PC-3 (cell line): ENCODE measurements at regions not wholly inside any gene's neighbourhood (a gene's known extent, or its start where the extent isn't known, plus 50 kb on each side); places are given as distances from the start of the nearest gene placed in this dataset.

Experiments
- ATAC-seq: fragments of 200-7000 bp; cut with Tn5 transposase; 2 replicates; pipeline ENCODE4 v1.9.1; 2020; ENCODE audit warnings: mild to moderate bottlenecking, moderate library complexity
- BruUV-seq: library from RNA; stranded (reverse); fragments of 400-500 nt; replicated peaks from 2 replicates; lab custom pipeline; 2021; lab: Mats Ljungman, UMichigan
- CTCF ChIA-PET: fragments of 300-600 bp; sonication (Branson Sonifier 250); formaldehyde crosslinking; loops from one replicate; lab custom pipeline; 2022; ENCODE audit warnings: antibody characterized with exemption; lab: Charles Lee
- POLR2A ChIA-PET: fragments of 300-600 bp; sonication (Branson Sonifier 250); formaldehyde crosslinking; loops from one replicate; lab custom pipeline; 2022; ENCODE audit warnings: antibody characterized with exemption; ENCODE audit not compliant: unreplicated experiment; lab: Charles Lee
- DNase-seq: peaks from one replicate; pipeline ENCODE4 v3.0.0-alpha.2; 2015
- H2AFZ ChIP-seq: fragments of 300-600 bp; sonication (generic); 2 replicates; pipeline ENCODE4 v1.6.0; 2016; ENCODE audit warnings: antibody characterized with exemption, low read length
- H3F3A ChIP-seq: fragments of 300-600 bp; sonication (generic); one replicate; pipeline ENCODE4 v1.6.0; 2017; ENCODE audit warnings: antibody characterized with exemption, low read length, control low read depth, mild to moderate bottlenecking; ENCODE audit not compliant: unreplicated experiment
- H3K27ac ChIP-seq: fragments of 300-600 bp; sonication (generic); 2 replicates; pipeline ENCODE4 v1.5.1; 2016; ENCODE audit warnings: mild to moderate bottlenecking, low read length
- H3K27me3 ChIP-seq: fragments of 300-600 bp; sonication (generic); 2 replicates; pipeline ENCODE4 v1.6.1; 2016; ENCODE audit warnings: low read length, mixed read lengths
- H3K36me3 ChIP-seq: fragments of 300-600 bp; sonication (generic); 2 replicates; pipeline ENCODE4 v1.6.1; 2016; ENCODE audit warnings: low read depth, mixed run types, low read length, mixed read lengths
- H3K4me1 ChIP-seq: fragments of 300-600 bp; sonication (generic); 2 replicates; pipeline ENCODE4 v1.5.1; 2016; ENCODE audit warnings: low read length; ENCODE audit not compliant: insufficient read depth
- H3K4me2 ChIP-seq: fragments of 300-600 bp; sonication (generic); 2 replicates; pipeline ENCODE4 v1.6.0; 2016; ENCODE audit warnings: low read length
- H3K4me3 ChIP-seq: fragments of 300-600 bp; sonication (generic); 2 replicates; pipeline ENCODE4 v1.5.1; 2016; ENCODE audit warnings: mild to moderate bottlenecking, low read length, mixed read lengths
- H3K79me2 ChIP-seq: fragments of 300-600 bp; sonication (generic); 2 replicates; pipeline ENCODE4 v1.6.1; 2017; ENCODE audit warnings: low read length, mixed read lengths
- H3K9ac ChIP-seq: fragments of 300-600 bp; sonication (generic); 2 replicates; pipeline ENCODE4 v1.6.0; 2016; ENCODE audit warnings: mild to moderate bottlenecking, low read length
- H3K9me2 ChIP-seq: fragments of 300-600 bp; sonication (generic); replicated peaks from 2 replicates; pipeline ENCODE4 v1.6.1; 2016; ENCODE audit warnings: mixed run types, low read length, mixed read lengths
- H3K9me3 ChIP-seq: fragments of 300-600 bp; sonication (generic); 2 replicates; pipeline ENCODE4 v1.6.1; 2016; ENCODE audit warnings: low read length, mixed read lengths
- H4K20me1 ChIP-seq: fragments of 300-600 bp; sonication (generic); 2 replicates; pipeline ENCODE4 v1.6.1; 2016; ENCODE audit warnings: low read length, mixed read lengths
- EZH2 ChIP-seq: fragments of 300-600 bp; sonication (generic); IDR thresholded peaks from one replicate; pipeline ENCODE4 v1.6.1; 2017; ENCODE audit warnings: antibody characterized with exemption, mild to moderate bottlenecking, low read length; ENCODE audit not compliant: unreplicated experiment
- EZH2phosphoT487 ChIP-seq: fragments of 300-600 bp; sonication (generic); IDR thresholded peaks from 2 replicates; pipeline ENCODE4 v1.6.1; 2018; ENCODE audit warnings: mild to moderate bottlenecking, antibody characterized with exemption, low read length, borderline replicate concordance
- intact Hi-C: fragments of 100-400 bp; cut with micrococcal nuclease; formaldehyde crosslinking; loops from 2 replicates; pipeline ENCODE4 v1.9.0; 2023
- TF ChIP-seq, protein P1 (sequence below): fragments of 300-600 bp; sonication (generic); conservative IDR thresholded peaks from 2 replicates; pipeline ENCODE4 v1.5.1; 2017; ENCODE audit warnings: antibody characterized with exemption, low read depth, mild to moderate bottlenecking, low read length

GRCh38 chr9:16115994-16116393 lies 563.2 kb downstream of the CCDC171 start:
- H3K4me3 ChIP-seq: no peak overlapping the region
- intact Hi-C loops: no loop called here
- no peak overlapping the region for H3K27ac ChIP-seq
- H3K79me2 ChIP-seq: no peaks in the 10 kb centered on the region
- no peaks in the 10 kb centered on the region for H3K9me2 ChIP-seq
- H2AFZ ChIP-seq: no peak overlapping the region
- DNase-seq (no peak), ATAC-seq (no peak)
- no peaks in the 10 kb centered on the region for H3K9me3 ChIP-seq
- POLR2A ChIA-PET: no interaction called here
- H3K27me3 ChIP-seq: no peaks in the 10 kb centered on the region
- TF ChIP-seq EZH2 (no peak), EZH2phosphoT487 (no peak)
- TF ChIP-seq, protein P1, sequence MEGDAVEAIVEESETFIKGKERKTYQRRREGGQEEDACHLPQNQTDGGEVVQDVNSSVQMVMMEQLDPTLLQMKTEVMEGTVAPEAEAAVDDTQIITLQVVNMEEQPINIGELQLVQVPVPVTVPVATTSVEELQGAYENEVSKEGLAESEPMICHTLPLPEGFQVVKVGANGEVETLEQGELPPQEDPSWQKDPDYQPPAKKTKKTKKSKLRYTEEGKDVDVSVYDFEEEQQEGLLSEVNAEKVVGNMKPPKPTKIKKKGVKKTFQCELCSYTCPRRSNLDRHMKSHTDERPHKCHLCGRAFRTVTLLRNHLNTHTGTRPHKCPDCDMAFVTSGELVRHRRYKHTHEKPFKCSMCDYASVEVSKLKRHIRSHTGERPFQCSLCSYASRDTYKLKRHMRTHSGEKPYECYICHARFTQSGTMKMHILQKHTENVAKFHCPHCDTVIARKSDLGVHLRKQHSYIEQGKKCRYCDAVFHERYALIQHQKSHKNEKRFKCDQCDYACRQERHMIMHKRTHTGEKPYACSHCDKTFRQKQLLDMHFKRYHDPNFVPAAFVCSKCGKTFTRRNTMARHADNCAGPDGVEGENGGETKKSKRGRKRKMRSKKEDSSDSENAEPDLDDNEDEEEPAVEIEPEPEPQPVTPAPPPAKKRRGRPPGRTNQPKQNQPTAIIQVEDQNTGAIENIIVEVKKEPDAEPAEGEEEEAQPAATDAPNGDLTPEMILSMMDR: no peak
- CTCF ChIA-PET: no interaction called here
- no peak overlapping the region for H3K4me2 ChIP-seq
- no peaks in the 10 kb centered on the region for H3K36me3 ChIP-seq
- BruUV-seq: no TSS peak
- H3K4me1 ChIP-seq: 0 out of 2 replicates have a peak, but pooled peaks cover 6% of the 10 kb centered on the region
- H3K9ac ChIP-seq: no peak overlapping the region
- H4K20me1 ChIP-seq: no peaks in the 10 kb centered on the region
- no peaks in the 10 kb centered on the region for H3F3A ChIP-seq

DNA sequence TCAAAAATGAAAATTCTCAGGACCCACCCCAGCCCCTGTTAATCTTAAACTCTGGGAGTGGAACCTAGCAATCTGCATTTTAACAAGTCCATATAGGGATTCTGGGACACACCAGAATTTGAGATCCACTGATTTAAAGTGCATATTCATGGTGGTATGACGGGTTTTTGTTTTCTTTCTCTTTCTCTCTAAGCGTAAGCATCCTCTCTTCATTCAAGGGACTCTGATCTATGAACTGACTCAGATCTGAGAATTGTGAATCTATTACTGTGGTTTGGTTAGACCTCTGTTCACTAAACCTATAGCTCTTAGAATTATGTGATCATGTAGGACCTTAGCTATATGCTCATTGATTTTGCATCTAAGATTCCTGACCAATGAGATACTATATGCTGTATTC lies 565.2 kb downstream of the CCDC171 start:
- Histone ChIP-seq H3K9me3 (no peaks in the 10 kb centered on the region), H3K9ac (no peak overlapping the region), H3K4me1 (peaks cover 6% of the 10 kb centered on the region; the same call in 1 of the 2 replicates), H3K79me2 (no peaks in the 10 kb centered on the region), H3K4me2 (no peak overlapping the region), H2AFZ (no peak overlapping the region), H3K36me3 (no peaks in the 10 kb centered on the region), H3F3A (no peaks in the 10 kb centered on the region), H3K27me3 (no peaks in the 10 kb centered on the region), H4K20me1 (no peaks in the 10 kb centered on the region), H3K4me3 (no peak overlapping the region), H3K9me2 (no peaks in the 10 kb centered on the region), H3K27ac (no peak overlapping the region)
- ChIA-PET POLR2A (no interaction called here), CTCF (no interaction called here)
- DNase-seq: no peak
- intact Hi-C loops: no loop called here
- no peak for ATAC-seq
- TF ChIP-seq, protein P1: no peak
- TF ChIP-seq EZH2phosphoT487 (no peak), EZH2 (no peak)
- BruUV-seq: no TSS peak

DNA sequence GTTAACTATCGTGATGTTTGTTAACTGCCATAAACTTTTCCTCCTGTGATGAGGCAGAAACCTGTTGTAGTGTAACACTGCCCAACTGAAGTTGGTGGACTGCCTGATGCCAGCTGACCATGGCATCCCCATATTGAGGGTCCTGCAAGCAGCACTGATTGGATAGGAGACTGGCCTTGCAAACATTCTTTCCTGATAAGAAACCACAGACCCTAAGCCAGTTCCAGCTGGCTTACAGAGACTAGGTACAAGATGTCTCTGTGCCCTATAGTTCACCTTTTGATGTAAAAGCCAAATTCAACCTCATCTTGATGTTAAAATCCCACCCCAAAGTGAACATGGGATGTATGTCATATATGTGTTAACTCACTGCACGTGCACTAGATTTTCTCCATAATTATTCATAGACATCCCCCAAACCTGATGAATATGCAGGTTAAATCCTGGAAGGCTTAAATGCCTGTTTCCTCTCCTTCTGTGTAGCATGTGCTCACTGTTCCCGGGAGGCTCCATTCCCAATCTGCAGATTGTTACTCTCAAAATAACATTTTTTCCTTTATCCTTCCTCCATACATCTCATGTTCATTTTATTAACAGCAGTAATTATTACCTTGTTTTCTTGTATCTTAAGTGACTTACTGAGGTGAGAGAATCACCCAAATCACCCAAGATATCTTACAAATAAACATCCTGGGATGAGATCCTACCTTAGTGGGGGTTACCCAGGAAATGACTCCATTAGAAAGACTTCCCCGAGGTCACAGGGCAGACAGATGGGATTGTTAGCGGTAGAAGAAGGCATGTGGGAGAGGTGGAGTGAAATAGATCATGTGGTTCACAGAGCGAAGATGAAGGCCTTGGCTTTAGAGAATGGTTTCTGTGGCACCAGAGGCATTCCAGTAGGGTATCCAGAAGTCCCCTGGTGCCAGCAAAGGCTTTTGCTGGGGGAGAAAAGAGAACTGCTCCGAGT lies 566.7 kb downstream of the CCDC171 start:
- Histone ChIP-seq H3K9me2 (no peaks in the 10 kb centered on the region), H4K20me1 (no peaks in the 10 kb centered on the region), H3K9me3 (no peaks in the 10 kb centered on the region), H3K27ac (no peak overlapping the region), H2AFZ (no peak overlapping the region), H3K36me3 (no peaks in the 10 kb centered on the region), H3K4me1 (peaks cover 6% of the 10 kb centered on the region; the same call in 1 of the 2 replicates), H3K4me3 (no peak overlapping the region), H3K79me2 (no peaks in the 10 kb centered on the region), H3K4me2 (no peak overlapping the region), H3K9ac (no peak overlapping the region), H3F3A (no peaks in the 10 kb centered on the region), H3K27me3 (no peaks in the 10 kb centered on the region)
- TF ChIP-seq EZH2 (no peak), EZH2phosphoT487 (no peak)
- TF ChIP-seq, protein P1: no peak
- no TSS peak for BruUV-seq
- intact Hi-C loops: no loop called here
- ATAC-seq: no peak
- ChIA-PET POLR2A (no interaction called here), CTCF (no interaction called here)
- DNase-seq: no peak
